H1 (cell line): ENCODE measurements at regions not wholly inside any gene's neighbourhood (a gene's known extent, or its start where the extent isn't known, plus 50 kb on each side); places are given as distances from the start of the nearest gene placed in this dataset.

Source experiments
- CTCF ChIA-PET: fragments of 300-600 bp; sonication (Branson Sonifier 250); formaldehyde crosslinking; loops from one replicate; lab custom pipeline; 2021; ENCODE audit not compliant: partially characterized antibody; lab: Charles Lee
- POLR2A ChIA-PET: fragments of 300-600 bp; sonication (Branson Sonifier 250); formaldehyde crosslinking; loops from one replicate; lab custom pipeline; 2021; ENCODE audit warnings: inconsistent platforms; ENCODE audit not compliant: partially characterized antibody; lab: Charles Lee
- DNase-seq, 2 experiments: peaks; one replicate each; pipeline versions ENCODE4 v3.0.0 to v3.0.0-alpha.2; 2010 to 2022; ENCODE audit warnings: low spot score in 2 of 2, low read depth in 1 of 2, mixed read lengths in 1 of 2
- FAIRE-seq: peaks from 2 replicates; lab custom pipeline; 2011; peaks lifted over from hg19 to GRCh38; lab: Jason Lieb, UNC
- H2AFZ ChIP-seq: 2 replicates; pipeline ENCODE4 v1.8.1; 2012; ENCODE audit warnings: low read length, inconsistent platforms
- H2AK5ac ChIP-seq: 2 replicates; pipeline ENCODE4 v1.6.1; 2013; ENCODE audit warnings: low read depth, low read length
- H2BK120ac ChIP-seq: replicated peaks from 2 replicates; pipeline ENCODE3; 2013; ENCODE audit warnings: low read depth, low read length, inconsistent platforms
- H2BK12ac ChIP-seq: 2 replicates; pipeline ENCODE4 v1.6.1; 2013; ENCODE audit warnings: low read depth, low read length
- H2BK15ac ChIP-seq: 2 replicates; pipeline ENCODE4 v1.6.1; 2013; ENCODE audit warnings: low read length
- H2BK20ac ChIP-seq: 2 replicates; pipeline ENCODE4 v1.6.1; 2013; ENCODE audit warnings: low read length
- H2BK5ac ChIP-seq: 2 replicates; pipeline ENCODE4 v1.6.1; 2013; ENCODE audit warnings: low read depth, low read length
- H3K14ac ChIP-seq: 2 replicates; pipeline ENCODE4 v1.6.1; 2013; ENCODE audit warnings: inconsistent platforms; ENCODE audit not compliant: insufficient read length
- H3K18ac ChIP-seq: 2 replicates; pipeline ENCODE4 v1.6.1; 2013; ENCODE audit warnings: low read length; ENCODE audit errors: extremely low read depth
- H3K23ac ChIP-seq: 2 replicates; pipeline ENCODE4 v1.6.1; 2013; ENCODE audit warnings: inconsistent platforms; ENCODE audit not compliant: insufficient read length
- H3K23me2 ChIP-seq: 2 replicates; pipeline ENCODE4 v1.6.1; 2013; ENCODE audit warnings: low read depth, low read length
- H3K27ac ChIP-seq: 2 replicates; pipeline ENCODE4 v1.6.1; 2011; ENCODE audit warnings: low read depth, low read length, inconsistent platforms
- H3K27me3 ChIP-seq, 4 experiments: replicated peaks in 1 of 4; 1 replicate in 1 of 4; 2 replicates in 3 of 4; pipeline versions ENCODE4 v1.6.1 to v1.8.1; 2011 to 2013; ENCODE audit warnings: low read length in 3 of 4, mild to moderate bottlenecking in 3 of 4, inconsistent platforms in 2 of 4, mixed read lengths in 2 of 4, moderate library complexity in 1 of 4; ENCODE audit not compliant: control insufficient read depth in 3 of 4, insufficient read depth in 3 of 4; ENCODE audit errors: extremely low read depth in 1 of 4
- H3K36me3 ChIP-seq, 4 experiments: 2 replicates each; pipeline versions ENCODE4 v1.6.1 to v1.8.1; 2011 to 2013; ENCODE audit warnings: mild to moderate bottlenecking in 4 of 4, low read length in 3 of 4, moderate library complexity in 2 of 4, control low read depth in 1 of 4, inconsistent platforms in 1 of 4; ENCODE audit not compliant: insufficient read depth in 4 of 4, control insufficient read depth in 2 of 4
- H3K4ac ChIP-seq: replicated peaks from 2 replicates; pipeline ENCODE3; 2013; ENCODE audit warnings: low read length, low read depth, mixed read lengths, inconsistent platforms; ENCODE audit not compliant: insufficient read length
- H3K4me1 ChIP-seq, 4 experiments: replicated peaks in 1 of 4; 1 replicate in 1 of 4; 2 replicates in 3 of 4; pipeline versions ENCODE4 v1.6.1 to v1.8.1; 2011 to 2013; ENCODE audit warnings: low read length in 3 of 4, inconsistent platforms in 2 of 4, mixed read lengths in 1 of 4; ENCODE audit not compliant: insufficient read depth in 4 of 4, control insufficient read depth in 3 of 4
- H3K4me2 ChIP-seq, 2 experiments: 2 replicates each; pipeline versions ENCODE4 v1.6.1 to v1.8.1; 2011 to 2013; ENCODE audit warnings: low read depth in 2 of 2, low read length in 2 of 2, control low read depth in 1 of 2, inconsistent platforms in 1 of 2, mild to moderate bottlenecking in 1 of 2; ENCODE audit not compliant: insufficient read depth in 1 of 2
- H3K4me3 ChIP-seq, 4 experiments: fragments of 200-600, 300-600 bp in 1 of 4; sonication (generic), shearing (Covaris generic), sonication (Bioruptor Twin) in 1 of 4; 2 replicates each; pipeline versions ENCODE4 v1.5.1 to v1.8.1; 2011 to 2016; ENCODE audit warnings: low read length in 4 of 4, low read depth in 3 of 4, control low read depth in 2 of 4, inconsistent platforms in 2 of 4, mild to moderate bottlenecking in 2 of 4, mixed read lengths in 1 of 4, moderate library complexity in 1 of 4; ENCODE audit not compliant: insufficient read depth in 2 of 4; ENCODE audit errors: extremely low read depth in 1 of 4
- H3K56ac ChIP-seq: replicated peaks from 2 replicates; pipeline ENCODE3; 2013; ENCODE audit warnings: low read depth, mild to moderate bottlenecking, mixed read lengths, low read length, inconsistent platforms; ENCODE audit not compliant: insufficient read length
- H3K79me1 ChIP-seq: 2 replicates; pipeline ENCODE4 v1.6.1; 2013; ENCODE audit warnings: low read depth, low read length, control low read depth
- H3K79me2 ChIP-seq, 2 experiments: 2 replicates each; pipeline versions ENCODE4 v1.6.1 to v1.8.1; 2012 to 2013; ENCODE audit warnings: low read length in 2 of 2, mild to moderate bottlenecking in 2 of 2, inconsistent platforms in 1 of 2; ENCODE audit not compliant: insufficient read depth in 2 of 2, control insufficient read depth in 1 of 2
- H3K9ac ChIP-seq, 4 experiments: replicated peaks in 1 of 4; 1 replicate in 1 of 4; 2 replicates in 3 of 4; pipeline versions ENCODE4 v1.6.1 to v1.8.1; 2011 to 2013; ENCODE audit warnings: low read depth in 3 of 4, low read length in 3 of 4, control low read depth in 2 of 4, mild to moderate bottlenecking in 2 of 4, moderate library complexity in 2 of 4, inconsistent platforms in 1 of 4; ENCODE audit errors: extremely low read depth in 1 of 4
- H3K9me3 ChIP-seq, 2 experiments: 2 replicates each; pipeline versions ENCODE4 v1.6.1 to v1.8.1; 2012 to 2013; ENCODE audit warnings: mild to moderate bottlenecking in 2 of 2, moderate library complexity in 2 of 2, control low read depth in 1 of 2, inconsistent platforms in 1 of 2, low read depth in 1 of 2, low read length in 1 of 2, mixed read lengths in 1 of 2; ENCODE audit not compliant: insufficient read depth in 2 of 2
- H4K20me1 ChIP-seq, 2 experiments: replicated peaks in 1 of 2; 2 replicates each; pipeline versions ENCODE3 to v1.8.1; 2011 to 2013; ENCODE audit warnings: inconsistent platforms in 2 of 2, low read length in 2 of 2, mild to moderate bottlenecking in 1 of 2; ENCODE audit not compliant: insufficient read depth in 2 of 2, control insufficient read depth in 1 of 2
- H4K5ac ChIP-seq: 2 replicates; pipeline ENCODE4 v1.6.1; 2013; ENCODE audit warnings: low read length, low read depth, mixed read lengths, inconsistent platforms; ENCODE audit not compliant: insufficient read length
- H4K8ac ChIP-seq: 2 replicates; pipeline ENCODE4 v1.8.0; 2013; ENCODE audit warnings: mild to moderate bottlenecking, moderate library complexity, low read length, inconsistent platforms; ENCODE audit not compliant: insufficient read depth; ENCODE audit errors: extremely low read depth
- H4K91ac ChIP-seq: replicated peaks from 2 replicates; pipeline ENCODE3; 2013; ENCODE audit warnings: low read length, mixed read lengths, inconsistent platforms; ENCODE audit not compliant: insufficient read length
- CTBP2 ChIP-seq: IDR thresholded peaks from 2 replicates; pipeline ENCODE4 v1.7.0; 2011; ENCODE audit warnings: borderline replicate concordance, mild to moderate bottlenecking, moderate library complexity, mixed read lengths, low read length; ENCODE audit not compliant: insufficient read depth, insufficient read length
- EZH2 ChIP-seq: fragments of 200-600 bp; sonication (generic); IDR thresholded peaks from 2 replicates; pipeline ENCODE4 v1.7.1; 2012; ENCODE audit warnings: low read depth, mild to moderate bottlenecking, moderate library complexity, low read length, inconsistent platforms; ENCODE audit not compliant: severe bottlenecking
- GTF2F1 ChIP-seq: IDR thresholded peaks from 2 replicates; pipeline ENCODE4 v1.6.1; 2012; ENCODE audit warnings: low read depth, low read length, improper control_type of control experiment, borderline replicate concordance
- RNF2 ChIP-seq: fragments of 200-900, 300-1000 bp; sonication (generic); IDR thresholded peaks from 2 replicates; pipeline ENCODE4 v1.7.1; 2016; ENCODE audit warnings: borderline replicate concordance, low read depth, mild to moderate bottlenecking, antibody characterized with exemption, low read length; ENCODE audit not compliant: poor library complexity, severe bottlenecking; ENCODE audit errors: missing control alignments
- WGBS, 2 experiments: shearing (Covaris generic) in 1 of 2; methylation state at CpG; one replicate each; pipeline versions ENCODE4 v1.1.6 to v1.1.7; 2013 to 2015; ENCODE audit warnings: low lambda C conversion rate in 2 of 2, mixed read lengths in 2 of 2, inconsistent platforms in 1 of 2, low coverage in 1 of 2, missing lambda C conversion rate in 1 of 2; ENCODE audit not compliant: insufficient replicate concordance in 2 of 2, insufficient coverage in 1 of 2, insufficient read length in 1 of 2; ENCODE audit errors: extremely low coverage in 1 of 2, missing lambda C conversion rate in 1 of 2; 5-methylcytosine and 5-hydroxymethylcytosine counted together

DNA sequence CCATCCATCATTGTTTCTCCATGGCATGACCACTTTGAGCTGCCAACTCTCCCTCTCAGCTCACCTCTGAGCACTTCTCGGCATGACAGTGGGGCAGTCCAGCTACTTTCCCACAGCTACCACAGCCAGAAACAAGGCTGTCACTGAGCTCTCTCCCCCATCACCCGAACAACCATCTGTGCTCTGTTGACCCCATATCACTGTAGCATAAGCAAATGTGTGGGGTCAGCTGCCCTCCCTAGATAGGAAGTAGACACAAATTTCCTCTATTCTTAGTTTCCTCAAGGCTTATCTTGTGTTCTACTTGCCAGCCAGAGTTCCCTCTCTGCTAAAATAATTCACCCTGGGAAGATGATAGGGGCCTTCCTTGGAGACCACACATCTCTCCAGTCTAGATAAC lies 82.6 kb upstream of the FUT8 start:
- 89% methylated on average over 2 of the region's 2 CpGs; no CpG with 5 or more reads in 1 of the 2 experiments for WGBS, 2 experiments
- CTCF ChIA-PET = interaction anchor here (0.6 to 1.4 kb wide), 2 partner anchors 35 to 151 kb away, joined by 3 read pairs; no protein-coding TSS in a partner anchor
- H3K4me1 ChIP-seq = peaks cover 0 to 9% (median 6%) of the 10 kb centered on the region in 4 experiments; a peak in 5 of 7 replicates
- H3K27ac ChIP-seq = no peak overlapping the region
- no peak overlapping the region for H3K4me2 ChIP-seq
- H2BK12ac ChIP-seq = no peak overlapping the region
- H3K9ac ChIP-seq = no peak overlapping the region; a peak in 1 of 7 replicates
- H4K20me1 ChIP-seq = no peaks in the 10 kb centered on the region
- no peak overlapping the region for H3K18ac ChIP-seq
- H2BK20ac ChIP-seq = no peak overlapping the region
- H3K27me3 ChIP-seq = peaks cover 0 to 22% (median 12%) of the 10 kb centered on the region in 4 experiments; a peak in 4 of 7 replicates
- no peak for FAIRE-seq
- no peaks in the 10 kb centered on the region for H3K36me3 ChIP-seq
- no peak overlapping the region for H2AK5ac ChIP-seq
- H3K23ac ChIP-seq = no peak overlapping the region
- no peaks in the 10 kb centered on the region for H3K9me3 ChIP-seq
- H3K4me3 ChIP-seq = no peak overlapping the region
- no peak overlapping the region for H4K8ac ChIP-seq
- H3K79me1 ChIP-seq = no peaks in the 10 kb centered on the region
- DNase-seq = no peak
- no peak overlapping the region for H4K5ac ChIP-seq
- no peak overlapping the region for H2AFZ ChIP-seq
- POLR2A ChIA-PET = no interaction called here
- peaks cover 2% of the 10 kb centered on the region; the same call in 1 of the 2 replicates for H3K23me2 ChIP-seq
- no peak overlapping the region for H2BK120ac ChIP-seq
- TF ChIP-seq EZH2 (no peak), GTF2F1 (no peak), CTBP2 (no peak), RNF2 (no peak)
- no peak overlapping the region for H3K4ac ChIP-seq
- H3K14ac ChIP-seq = no peak overlapping the region
- H4K91ac ChIP-seq = no peak overlapping the region
- no peaks in the 10 kb centered on the region for H3K79me2 ChIP-seq
- H2BK5ac ChIP-seq = no peak overlapping the region
- no peak overlapping the region for H3K56ac ChIP-seq
- H2BK15ac ChIP-seq = no peak overlapping the region
